ENCODE measurements at regions not wholly inside any gene's neighbourhood (a gene's known extent, or its start where the extent isn't known, plus 50 kb on each side); places are given as distances from the start of the nearest gene placed in this dataset.
"Not testable (repeated sequence)": the region's sequence is repeated elsewhere in the genome, so short reads cannot be mapped to it uniquely, and the experiment has no call there.

- Histone ChIP-seq H3K4me3 (no peak overlapping the region), H3K27ac (no peak overlapping the region)
- TF ChIP-seq, protein P1, sequence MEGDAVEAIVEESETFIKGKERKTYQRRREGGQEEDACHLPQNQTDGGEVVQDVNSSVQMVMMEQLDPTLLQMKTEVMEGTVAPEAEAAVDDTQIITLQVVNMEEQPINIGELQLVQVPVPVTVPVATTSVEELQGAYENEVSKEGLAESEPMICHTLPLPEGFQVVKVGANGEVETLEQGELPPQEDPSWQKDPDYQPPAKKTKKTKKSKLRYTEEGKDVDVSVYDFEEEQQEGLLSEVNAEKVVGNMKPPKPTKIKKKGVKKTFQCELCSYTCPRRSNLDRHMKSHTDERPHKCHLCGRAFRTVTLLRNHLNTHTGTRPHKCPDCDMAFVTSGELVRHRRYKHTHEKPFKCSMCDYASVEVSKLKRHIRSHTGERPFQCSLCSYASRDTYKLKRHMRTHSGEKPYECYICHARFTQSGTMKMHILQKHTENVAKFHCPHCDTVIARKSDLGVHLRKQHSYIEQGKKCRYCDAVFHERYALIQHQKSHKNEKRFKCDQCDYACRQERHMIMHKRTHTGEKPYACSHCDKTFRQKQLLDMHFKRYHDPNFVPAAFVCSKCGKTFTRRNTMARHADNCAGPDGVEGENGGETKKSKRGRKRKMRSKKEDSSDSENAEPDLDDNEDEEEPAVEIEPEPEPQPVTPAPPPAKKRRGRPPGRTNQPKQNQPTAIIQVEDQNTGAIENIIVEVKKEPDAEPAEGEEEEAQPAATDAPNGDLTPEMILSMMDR (IDR thresholded peaks at IDR 0.05; ENCODE audit: low read depth, low read length), result no peak
Observed at GRCh38 chr11:37843603-37844002, 1245.6 kb upstream of the RAG2 start.

DNA sequence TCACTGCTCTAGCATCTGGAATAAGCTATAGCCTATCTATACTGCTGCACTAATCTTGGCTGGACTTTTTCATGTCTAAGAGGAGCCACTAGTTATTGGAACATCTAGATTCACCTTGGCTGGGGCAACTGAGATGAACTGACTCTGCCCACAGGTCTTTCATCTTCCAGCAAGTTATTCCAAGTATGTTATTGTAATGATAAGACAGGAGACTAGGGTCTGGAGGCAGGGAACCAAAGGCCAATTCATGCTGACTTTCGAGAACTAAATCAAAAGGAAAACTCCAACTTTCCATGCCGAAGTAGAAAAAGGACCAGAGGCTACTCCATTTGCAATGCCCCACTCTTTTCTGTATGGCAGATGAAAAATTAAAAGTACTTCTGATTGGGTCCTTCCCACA, 1243.0 kb upstream of the RAG2 start:
- no peaks in the 10 kb centered on the region for H3K36me3 ChIP-seq
- no peak overlapping the region for H3K27ac ChIP-seq
- no peak overlapping the region for H3K4me3 ChIP-seq
- no peaks in the 10 kb centered on the region for H3K9me3 ChIP-seq (ENCODE audit: low read depth)
- TF ChIP-seq, protein P1 (IDR thresholded peaks at IDR 0.05; ENCODE audit: low read depth, low read length), result no peak
- H3K27me3 ChIP-seq, result no peaks in the 10 kb centered on the region
- no peaks in the 10 kb centered on the region for H3K4me1 ChIP-seq (ENCODE audit: low read depth)
- no peak for DNase-seq (ENCODE audit: low read depth in 1 of 2, low spot score in 1 of 2)

More at GRCh38 chr11:37843603-37844002, 1245.6 kb upstream of the RAG2 start:
- H3K36me3 ChIP-seq, result no peaks in the 10 kb centered on the region
- no peaks in the 10 kb centered on the region for H3K27me3 ChIP-seq
- no peaks in the 10 kb centered on the region for H3K4me1 ChIP-seq (ENCODE audit: low read depth)
- H3K9me3 ChIP-seq (ENCODE audit: low read depth), result no peaks in the 10 kb centered on the region
- DNase-seq (ENCODE audit: low read depth in 1 of 2, low spot score in 1 of 2), result no peak

DNA sequence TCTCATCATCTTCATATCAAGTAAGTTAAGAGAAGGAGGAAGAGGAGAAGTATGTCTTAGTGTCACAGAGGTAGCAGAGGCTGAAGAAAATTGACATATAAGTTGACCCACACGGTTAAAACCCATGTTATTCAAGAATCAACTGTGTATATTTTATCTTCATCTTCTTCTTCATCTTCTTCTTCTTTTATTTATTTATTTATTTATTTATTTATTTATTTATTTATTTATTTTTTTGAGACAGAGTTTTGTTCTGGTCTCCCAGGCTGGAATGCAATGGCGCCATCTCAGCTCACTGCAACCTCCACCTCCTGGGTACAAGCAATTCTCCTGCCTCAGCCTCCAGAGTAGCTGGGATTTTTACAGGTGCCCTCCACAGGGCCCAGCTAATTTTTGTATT, 1242.3 kb upstream of the RAG2 start:
- H3K27me3 ChIP-seq; DNase-seq (ENCODE audit: low read depth in 1 of 2, low spot score in 1 of 2); H3K4me1 ChIP-seq (ENCODE audit: low read depth); H3K9me3 ChIP-seq (ENCODE audit: low read depth); H3K27ac ChIP-seq; H3K4me3 ChIP-seq; H3K36me3 ChIP-seq: not testable (repeated sequence)

- no peaks in the 10 kb centered on the region for H3K4me1 ChIP-seq (ENCODE audit: low read depth)
- no peaks in the 10 kb centered on the region for H3K9me3 ChIP-seq (ENCODE audit: low read depth)
- no peaks in the 10 kb centered on the region for H3K27me3 ChIP-seq
- no peak for DNase-seq (ENCODE audit: low read depth in 1 of 2, low spot score in 1 of 2)
- TF ChIP-seq, protein P1 (IDR thresholded peaks at IDR 0.05; ENCODE audit: low read depth, low read length), result no peak
- H3K36me3 ChIP-seq, result no peaks in the 10 kb centered on the region
- no peak overlapping the region for H3K27ac ChIP-seq
- H3K4me3 ChIP-seq, result no peak overlapping the region
Observed at GRCh38 chr11:37830529-37830928, 1232.5 kb upstream of the RAG2 start.

GRCh38 chr11:37817727-37818270, 1219.8 kb upstream of the RAG2 start:
- TF ChIP-seq, protein P1 (IDR thresholded peaks at IDR 0.05; ENCODE audit: low read depth, low read length), result no peak
- DNase-seq (ENCODE audit: low read depth in 1 of 2, low spot score in 1 of 2), result no peak

GRCh38 chr11:37812281-37812880, 1214.3 kb upstream of the RAG2 start:
- Histone ChIP-seq H3K36me3 (no peaks in the 10 kb centered on the region), H3K4me3 (no peak overlapping the region), H3K27ac (no peak overlapping the region), H3K4me1 (ENCODE audit: low read depth) (no peaks in the 10 kb centered on the region), H3K9me3 (ENCODE audit: low read depth) (no peaks in the 10 kb centered on the region), H3K27me3 (no peaks in the 10 kb centered on the region)
- TF ChIP-seq, protein P1 (IDR thresholded peaks at IDR 0.05; ENCODE audit: low read depth, low read length), result no peak
- no peak for DNase-seq (ENCODE audit: low read depth in 1 of 2, low spot score in 1 of 2)

More at GRCh38 chr11:37817727-37818270, 1219.8 kb upstream of the RAG2 start:
- no peaks in the 10 kb centered on the region for H3K4me1 ChIP-seq (ENCODE audit: low read depth)
- no peaks in the 10 kb centered on the region for H3K27me3 ChIP-seq
- no peaks in the 10 kb centered on the region for H3K36me3 ChIP-seq
- H3K4me3 ChIP-seq, result no peak overlapping the region
- no peaks in the 10 kb centered on the region for H3K9me3 ChIP-seq (ENCODE audit: low read depth)
- H3K27ac ChIP-seq, result no peak overlapping the region
